ENCODE measurements at regions not wholly inside any gene's neighbourhood (a gene's known extent, or its start where the extent isn't known, plus 50 kb on each side); places are given as distances from the start of the nearest gene placed in this dataset.

- no peaks in the 10 kb centered on the region for H4K20me1 ChIP-seq (ENCODE audit: insufficient read depth, low read length)
- no peaks in the 10 kb centered on the region for H3K9me3 ChIP-seq (ENCODE audit: low read length)
- no peak overlapping the region for H2AFZ ChIP-seq (ENCODE audit: low read length)
- no peaks in the 10 kb centered on the region for H3K79me2 ChIP-seq (ENCODE audit: insufficient read depth, low read length)
- H3F3A ChIP-seq (ENCODE audit: insufficient read depth, low read length) = no peaks in the 10 kb centered on the region
- no peaks in the 10 kb centered on the region for H3K27me3 ChIP-seq (ENCODE audit: insufficient read depth, low read length)
- TF ChIP-seq EZH2 (IDR thresholded peaks at IDR 0.05; ENCODE audit: borderline replicate concordance, low read length) (no peak), CTCF (IDR thresholded peaks at IDR 0.05; ENCODE audit: low read length) (no peak)
- no peaks in the 10 kb centered on the region for H3K36me3 ChIP-seq (ENCODE audit: insufficient read depth, low read length)
- H3K4me1 ChIP-seq (ENCODE audit: insufficient read depth, low read length, severe bottlenecking) = no peaks in the 10 kb centered on the region
- H3K9ac ChIP-seq (ENCODE audit: low read length) = no peak overlapping the region
- H3K9me2 ChIP-seq (ENCODE audit: low read depth, low read length) = no peaks in the 10 kb centered on the region
- no peak overlapping the region for H3K27ac ChIP-seq (ENCODE audit: low read depth, low read length, poor library complexity, severe bottlenecking)
- H3K4me3 ChIP-seq (ENCODE audit: low read depth, low read length, poor library complexity, severe bottlenecking) = no peak overlapping the region
- H3K4me2 ChIP-seq (ENCODE audit: low read length) = no peak overlapping the region
Measured at GRCh38 chr10:28077889-28078288, 79.0 kb upstream of the ODAD2 start.

- Histone ChIP-seq H3K36me3 (ENCODE audit: insufficient read depth, low read length) (no peaks in the 10 kb centered on the region), H3K4me3 (ENCODE audit: low read depth, low read length, poor library complexity, severe bottlenecking) (no peak overlapping the region), H4K20me1 (ENCODE audit: insufficient read depth, low read length) (no peaks in the 10 kb centered on the region), H3K9me3 (ENCODE audit: low read length) (no peaks in the 10 kb centered on the region), H3F3A (ENCODE audit: insufficient read depth, low read length) (no peaks in the 10 kb centered on the region), H3K4me1 (ENCODE audit: insufficient read depth, low read length, severe bottlenecking) (no peaks in the 10 kb centered on the region), H3K9me2 (ENCODE audit: low read depth, low read length) (no peaks in the 10 kb centered on the region), H3K4me2 (ENCODE audit: low read length) (no peak overlapping the region), H3K27me3 (ENCODE audit: insufficient read depth, low read length) (no peaks in the 10 kb centered on the region), H3K9ac (ENCODE audit: low read length) (no peak overlapping the region), H2AFZ (ENCODE audit: low read length) (no peak overlapping the region), H3K27ac (ENCODE audit: low read depth, low read length, poor library complexity, severe bottlenecking) (no peak overlapping the region), H3K79me2 (ENCODE audit: insufficient read depth, low read length) (no peaks in the 10 kb centered on the region)
- no peak for TF ChIP-seq CTCF (IDR thresholded peaks at IDR 0.05; ENCODE audit: low read length)
- no peak for TF ChIP-seq EZH2 (IDR thresholded peaks at IDR 0.05; ENCODE audit: borderline replicate concordance, low read length)
Measured at GRCh38 chr10:28075424-28075823, 76.5 kb upstream of the ODAD2 start.

GRCh38 chr10:28072573-28072972 lies 73.7 kb upstream of the ODAD2 start:
- H3K4me1 ChIP-seq (ENCODE audit: insufficient read depth, low read length, severe bottlenecking) = no peaks in the 10 kb centered on the region
- TF ChIP-seq EZH2 (IDR thresholded peaks at IDR 0.05; ENCODE audit: borderline replicate concordance, low read length) = no peak
- TF ChIP-seq CTCF (IDR thresholded peaks at IDR 0.05; ENCODE audit: low read length) = no peak
- no peak overlapping the region for H3K27ac ChIP-seq (ENCODE audit: low read depth, low read length, poor library complexity, severe bottlenecking)
- H2AFZ ChIP-seq (ENCODE audit: low read length) = no peak overlapping the region
- H3K9me2 ChIP-seq (ENCODE audit: low read depth, low read length) = no peaks in the 10 kb centered on the region
- H3F3A ChIP-seq (ENCODE audit: insufficient read depth, low read length) = no peaks in the 10 kb centered on the region
- no peak overlapping the region for H3K9ac ChIP-seq (ENCODE audit: low read length)
- no peaks in the 10 kb centered on the region for H3K9me3 ChIP-seq (ENCODE audit: low read length)
- no peak overlapping the region for H3K4me2 ChIP-seq (ENCODE audit: low read length)
- H3K79me2 ChIP-seq (ENCODE audit: insufficient read depth, low read length) = no peaks in the 10 kb centered on the region
- H3K36me3 ChIP-seq (ENCODE audit: insufficient read depth, low read length) = no peaks in the 10 kb centered on the region
- H4K20me1 ChIP-seq (ENCODE audit: insufficient read depth, low read length) = no peaks in the 10 kb centered on the region
- H3K4me3 ChIP-seq (ENCODE audit: low read depth, low read length, poor library complexity, severe bottlenecking) = no peak overlapping the region
- no peaks in the 10 kb centered on the region for H3K27me3 ChIP-seq (ENCODE audit: insufficient read depth, low read length)

Data from OCI-LY1 (cell line).